ENCODE measurements at regions not wholly inside any gene's neighbourhood (a gene's known extent, or its start where the extent isn't known, plus 50 kb on each side); places are given as distances from the start of the nearest gene placed in this dataset.

GRCh38 chr16:51569203-51569931 lies 418.3 kb upstream of the SALL1 start:
- no peak for DNase-seq

DNA sequence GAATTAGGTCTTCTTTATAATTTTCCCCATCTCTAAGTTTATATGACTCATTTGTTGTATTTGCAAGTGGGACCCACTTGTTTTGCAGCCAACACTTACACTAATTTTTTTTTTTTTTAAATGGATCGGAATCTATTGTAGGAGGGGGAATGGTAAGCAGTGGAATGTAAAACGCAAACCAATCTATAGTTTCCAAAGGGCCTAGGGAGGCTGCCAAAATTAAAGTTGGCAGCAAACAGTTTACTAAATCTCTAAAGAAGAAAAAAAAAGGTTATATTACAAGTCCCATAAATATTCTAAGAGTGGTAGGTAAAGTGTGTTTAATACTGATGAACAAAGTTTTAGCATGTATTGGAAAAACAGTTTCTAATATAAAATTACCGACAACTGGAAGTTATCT lies 416.8 kb upstream of the SALL1 start:
- no peak for DNase-seq

DNA sequence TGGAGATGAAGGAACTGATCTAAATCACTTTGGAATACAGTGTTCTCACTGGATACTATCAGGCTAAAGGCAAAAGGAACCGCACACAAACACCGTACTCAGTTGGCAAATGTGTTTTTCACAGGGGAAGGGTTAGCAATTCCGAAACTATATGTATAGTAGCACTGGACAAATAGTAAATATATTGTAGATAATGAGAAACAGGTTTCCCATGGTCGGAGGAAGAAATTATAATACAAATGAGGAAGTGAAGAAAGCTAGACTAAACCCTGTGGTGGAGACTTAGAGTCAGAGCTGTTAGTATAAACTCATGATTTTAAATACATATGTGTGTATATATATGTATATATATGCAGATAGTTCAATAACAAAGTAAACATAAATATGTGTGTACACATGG lies 414.1 kb upstream of the SALL1 start:
- DNase-seq, result no peak

DNA sequence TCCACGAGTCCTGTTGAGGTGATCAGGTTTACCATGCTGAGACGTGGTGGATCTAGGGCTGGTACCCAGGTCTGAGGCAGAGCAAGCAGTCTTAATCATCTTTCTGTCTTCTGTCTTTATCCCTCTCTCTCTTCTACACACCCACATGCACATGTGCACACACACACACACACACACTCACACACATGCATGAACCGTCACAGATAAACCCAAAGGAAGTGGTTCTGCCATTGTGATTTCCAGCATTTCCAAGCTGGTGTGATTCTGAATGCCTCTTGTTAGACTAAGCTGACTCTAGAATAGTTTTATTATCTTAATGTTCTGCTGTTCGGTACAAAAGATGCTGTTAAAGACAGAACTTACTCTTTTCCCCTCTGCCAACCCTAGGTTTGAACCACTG lies 411.8 kb upstream of the SALL1 start:
- DNase-seq, result no peak

- DNase-seq, result no peak
These were observed 408.8 kb upstream of the SALL1 start for GRCh38 chr16:51559901-51560300.

GRCh38 chr16:51557670-51558069 lies 406.6 kb upstream of the SALL1 start:
- no peak for DNase-seq

DNA sequence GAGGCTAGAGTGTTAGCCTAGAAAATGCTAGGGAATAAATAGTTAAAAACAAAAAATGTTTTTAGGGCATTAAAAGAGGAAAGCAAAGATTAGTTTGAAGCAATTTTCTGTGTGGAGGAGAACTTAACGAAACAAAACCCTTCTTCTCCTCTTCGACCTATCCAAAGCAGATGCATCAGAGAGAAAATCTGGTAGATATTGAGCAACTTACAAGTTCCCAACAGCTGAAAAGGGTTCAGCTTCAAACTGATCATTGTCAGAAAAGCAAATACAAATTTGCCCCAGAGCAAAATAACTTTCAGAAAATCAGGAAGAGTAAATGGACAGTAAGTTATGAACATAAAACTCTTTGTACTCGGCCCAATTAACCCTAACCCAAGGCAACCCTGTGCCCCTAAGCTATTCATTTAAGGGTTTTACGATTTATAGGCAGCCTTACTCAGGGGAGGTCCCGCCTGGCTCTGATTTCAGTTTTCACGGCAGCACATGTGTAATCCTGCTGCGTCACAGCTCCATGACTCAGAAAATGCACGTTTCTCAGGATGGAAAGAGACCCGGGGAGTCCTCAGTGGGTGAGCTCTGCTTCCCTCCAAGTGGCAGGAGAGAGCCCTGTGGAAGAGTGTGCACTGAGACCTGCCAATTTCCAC lies 405.7 kb upstream of the SALL1 start:
- peak; percentile 94 for DNase-seq

DNA sequence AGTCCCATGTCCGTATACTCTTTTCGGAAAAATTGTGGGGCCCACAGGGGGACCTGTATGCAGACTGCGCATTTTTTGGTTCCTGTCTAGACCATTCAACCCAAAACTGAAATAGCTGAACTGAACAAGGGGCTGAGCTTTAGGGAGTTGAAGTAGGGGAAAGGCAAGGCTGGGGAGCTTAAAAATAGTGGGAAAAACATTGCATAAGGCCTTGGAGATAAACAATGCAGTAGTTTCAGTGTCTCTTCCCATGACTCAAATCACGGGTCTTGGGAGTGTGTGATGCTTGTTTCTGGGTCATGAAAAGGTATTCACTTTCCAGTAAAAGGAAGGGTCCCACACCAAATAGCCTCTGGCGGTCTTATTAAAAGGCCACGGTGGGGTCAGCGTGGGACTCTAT lies 402.8 kb upstream of the SALL1 start:
- no peak for DNase-seq

DNA sequence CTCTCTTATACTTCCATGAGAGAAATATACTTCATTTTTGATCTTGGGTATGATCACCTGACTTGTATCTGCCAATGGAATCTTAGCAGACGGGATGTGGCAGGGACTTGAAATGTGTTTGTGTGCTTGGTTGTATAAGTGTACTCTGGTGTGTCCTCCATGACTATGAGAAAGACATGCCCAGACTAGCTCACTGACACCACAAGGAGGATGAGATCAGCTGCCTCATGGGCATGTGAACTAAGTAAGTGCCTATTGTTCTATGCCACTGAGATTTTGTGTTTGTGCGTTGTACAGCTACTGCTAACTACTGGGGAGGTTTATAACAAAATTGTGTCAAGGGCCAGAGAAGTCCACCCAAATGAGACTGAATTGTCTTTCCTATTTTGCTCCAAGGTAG lies 402.2 kb upstream of the SALL1 start:
- DNase-seq, result no peak

DNA sequence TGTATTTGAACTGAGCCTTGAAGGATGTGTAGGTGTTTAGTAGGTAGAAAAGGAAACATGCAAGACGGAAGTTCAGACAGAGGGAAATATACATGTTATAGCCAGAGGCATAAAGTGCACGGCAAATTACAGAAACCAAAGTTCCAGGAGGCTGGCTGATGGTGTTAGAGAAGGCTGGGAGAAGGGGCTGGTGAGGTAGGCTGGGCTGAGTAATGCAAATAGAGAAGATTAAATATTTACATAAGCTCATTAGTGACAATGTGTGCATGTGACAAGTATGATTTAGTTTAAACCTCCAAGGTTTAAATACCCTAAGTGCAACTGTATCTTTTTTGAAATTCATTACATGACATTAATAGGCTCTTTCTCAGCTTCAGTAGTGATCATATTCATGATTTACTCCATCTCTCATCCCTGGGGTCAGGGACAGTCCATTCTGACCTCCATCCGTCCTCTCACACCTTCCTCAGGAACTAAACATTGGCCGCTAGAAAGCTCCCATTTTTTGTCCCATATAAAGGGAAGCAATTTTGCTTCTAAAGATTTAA lies 399.8 kb upstream of the SALL1 start:
- no peak for DNase-seq

GRCh38 chr16:51549836-51550235 lies 398.8 kb upstream of the SALL1 start:
- no peak for DNase-seq

DNA sequence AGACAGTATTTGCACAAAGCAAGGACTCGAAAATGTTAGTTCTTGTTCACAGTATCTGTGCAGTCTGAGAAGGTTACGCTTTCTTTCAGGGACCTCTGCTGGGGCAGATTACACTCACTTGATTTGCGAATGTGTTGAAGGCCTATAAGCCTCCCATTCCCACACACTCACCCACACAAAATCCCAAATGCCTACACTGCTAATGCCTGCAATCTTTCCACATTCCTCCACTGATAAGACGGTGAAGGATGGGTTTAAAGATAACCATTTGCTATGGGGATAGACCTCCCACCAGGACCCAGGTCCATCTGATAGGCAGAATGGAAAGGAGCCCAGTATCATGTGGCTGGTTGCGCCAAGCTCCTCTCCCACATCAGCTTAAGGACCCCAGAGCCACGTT lies 394.9 kb upstream of the SALL1 start:
- DNase-seq, result no peak

GRCh38 chr16:51544851-51545467 lies 393.9 kb upstream of the SALL1 start:
- DNase-seq, result no peak

DNA sequence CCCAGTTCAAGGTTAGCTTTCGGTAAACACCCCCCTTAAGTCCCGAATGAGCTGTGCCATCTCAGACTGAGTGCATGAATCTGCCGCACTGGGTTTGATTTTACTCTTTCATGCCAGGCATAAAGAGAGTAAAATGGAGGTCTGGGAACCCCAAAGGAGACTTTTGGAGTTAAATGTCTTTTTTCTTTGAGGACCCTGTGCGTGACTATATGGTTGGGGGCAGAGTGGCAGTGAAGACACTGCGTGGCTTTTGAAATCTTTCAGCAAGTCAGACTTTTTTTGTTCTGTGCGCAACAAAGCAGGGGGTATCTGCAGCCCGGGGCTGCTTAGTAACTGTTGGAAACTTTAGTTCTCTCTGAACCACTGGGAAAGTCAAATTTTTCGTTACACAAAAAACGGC lies 392.9 kb upstream of the SALL1 start:
- no peak for DNase-seq

DNA sequence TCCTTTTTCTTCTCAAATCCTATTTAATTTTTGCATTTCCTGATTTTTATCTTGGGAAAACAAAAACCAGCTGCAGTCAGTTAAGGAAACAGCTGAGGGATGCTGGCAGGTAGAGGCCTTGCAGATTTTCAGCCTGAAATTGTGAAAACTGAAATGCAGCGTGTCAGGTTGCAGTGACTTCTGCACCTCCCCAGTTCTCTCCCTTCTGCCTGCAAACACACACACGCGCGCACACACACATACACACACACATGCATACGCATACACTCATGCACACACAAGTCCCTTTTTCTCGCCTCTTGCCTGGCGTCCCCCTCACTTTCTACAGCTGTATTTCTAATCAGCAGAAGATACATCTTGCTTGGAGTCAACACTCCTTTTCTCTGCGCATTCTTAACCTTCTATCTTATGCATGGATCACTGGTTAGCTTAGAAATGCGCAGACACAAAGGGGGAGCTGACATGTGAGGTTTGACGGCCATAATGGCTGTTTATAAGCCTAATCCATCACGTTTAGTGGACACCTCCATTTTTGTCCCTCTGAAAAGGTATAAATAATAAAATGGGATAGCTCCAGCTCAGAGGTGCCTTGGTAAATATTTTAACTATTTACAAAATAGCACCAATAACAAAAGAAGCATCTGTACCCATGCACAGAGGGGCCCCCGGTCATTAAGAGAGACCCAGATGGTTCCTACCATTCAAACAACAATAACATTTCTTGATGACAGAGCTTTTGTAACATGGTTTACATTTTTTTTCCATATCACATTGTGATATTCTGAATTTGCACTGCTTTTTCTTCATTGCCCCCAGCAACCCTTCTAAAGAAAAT lies 392.1 kb upstream of the SALL1 start:
- peak; percentile 31 for DNase-seq

DNA sequence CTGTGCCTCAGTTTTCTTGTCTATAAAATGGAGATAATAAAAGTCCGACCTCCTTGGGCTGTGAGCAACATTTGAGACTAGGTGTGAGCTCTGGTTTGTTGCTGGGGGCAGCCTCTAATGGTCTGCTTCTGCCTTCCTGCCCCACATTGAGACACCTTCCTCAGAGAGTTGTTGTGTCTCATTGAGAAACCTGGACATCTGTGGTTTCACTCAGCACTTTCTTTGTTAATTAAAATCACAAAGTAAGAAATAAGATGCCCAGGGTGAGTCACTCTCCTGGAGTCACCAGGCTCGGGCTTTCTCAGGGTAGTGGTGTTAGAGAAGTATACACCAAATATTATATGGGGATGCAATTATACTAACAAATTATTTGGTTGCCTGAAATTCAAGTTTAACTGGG lies 389.2 kb upstream of the SALL1 start:
- DNase-seq, result peak; percentile 51

- DNase-seq, result peak; percentile 94
These were observed 387.8 kb upstream of the SALL1 start for GRCh38 chr16:51538707-51539498.

GRCh38 chr16:51535591-51535990 lies 384.5 kb upstream of the SALL1 start:
- no peak for DNase-seq

DNA sequence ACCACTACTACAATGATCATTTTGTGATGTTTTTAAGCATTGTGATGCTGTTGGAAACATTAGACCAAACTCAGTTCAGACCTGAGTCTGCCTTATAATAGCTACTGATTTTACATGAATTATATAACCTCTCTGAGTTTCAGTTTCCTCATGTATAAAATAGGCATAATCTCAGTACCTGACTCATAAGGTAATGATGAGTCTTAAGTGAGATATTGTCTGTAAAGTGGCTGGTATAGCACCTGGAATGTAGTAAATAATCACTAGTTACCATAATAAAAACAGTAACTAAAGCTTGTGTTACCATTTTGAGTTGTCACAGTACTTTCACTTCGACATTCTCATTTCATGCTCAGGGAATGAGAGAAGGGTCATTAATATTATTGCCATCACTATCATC lies 381.5 kb upstream of the SALL1 start:
- no peak for DNase-seq

- no peak for DNase-seq
These were observed 380.2 kb upstream of the SALL1 start for GRCh38 chr16:51531271-51531670.

GRCh38 chr16:51527349-51527748 lies 376.3 kb upstream of the SALL1 start:
- DNase-seq, result no peak

DNA sequence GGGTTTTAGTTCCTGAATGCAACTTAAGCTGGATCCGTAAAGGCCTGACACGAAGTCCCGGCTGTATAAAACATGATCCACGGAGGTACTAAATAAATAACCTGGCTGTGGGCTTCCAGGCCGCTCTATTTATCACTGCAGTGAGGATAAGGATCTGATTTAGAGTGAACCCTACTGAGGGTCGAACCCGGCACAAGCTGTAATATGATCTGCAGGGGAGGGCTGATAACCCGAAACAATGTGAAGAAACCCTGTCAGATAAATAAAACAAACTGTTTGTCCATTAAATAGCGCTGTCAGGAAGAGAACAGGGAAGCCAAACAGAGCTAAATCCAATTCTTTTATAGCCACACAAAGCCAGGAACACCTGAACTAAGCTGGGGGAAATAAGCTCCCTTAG lies 375.6 kb upstream of the SALL1 start:
- no peak for DNase-seq

Data from fibroblast of skin of right quadriceps (primary cell).